K562 (cell line): ENCODE measurements at regions not wholly inside any gene's neighbourhood (a gene's known extent, or its start where the extent isn't known, plus 50 kb on each side); places are given as distances from the start of the nearest gene placed in this dataset.

ENCODE experiments used
- KLF16 ChIP-seq: IDR thresholded peaks from 2 replicates; pipeline ENCODE4 v1.6.1; 2016; ENCODE audit warnings: antibody characterized with exemption
- TFAM ChIP-seq: fragments of 250-450 bp; sonication (Bioruptor Pico); conservative IDR thresholded peaks from 2 replicates; pipeline ENCODE4 v1.5.0; 2021; ENCODE audit warnings: mild to moderate bottlenecking, moderate library complexity
- TF ChIP-seq, protein P1 (sequence below), 3 experiments: IDR thresholded peaks in 2 of 3; conservative IDR thresholded peaks in 1 of 3; 2 replicates each; pipeline ENCODE4 v1.5.1; 2011 to 2012; ENCODE audit warnings: low read length in 3 of 3, mild to moderate bottlenecking in 3 of 3, control low read depth in 2 of 3, improper control_type of control experiment in 1 of 3, inconsistent platforms in 1 of 3, low read depth in 1 of 3, mixed read lengths in 1 of 3, moderate library complexity in 1 of 3; ENCODE audit not compliant: insufficient read depth in 2 of 3

DNA sequence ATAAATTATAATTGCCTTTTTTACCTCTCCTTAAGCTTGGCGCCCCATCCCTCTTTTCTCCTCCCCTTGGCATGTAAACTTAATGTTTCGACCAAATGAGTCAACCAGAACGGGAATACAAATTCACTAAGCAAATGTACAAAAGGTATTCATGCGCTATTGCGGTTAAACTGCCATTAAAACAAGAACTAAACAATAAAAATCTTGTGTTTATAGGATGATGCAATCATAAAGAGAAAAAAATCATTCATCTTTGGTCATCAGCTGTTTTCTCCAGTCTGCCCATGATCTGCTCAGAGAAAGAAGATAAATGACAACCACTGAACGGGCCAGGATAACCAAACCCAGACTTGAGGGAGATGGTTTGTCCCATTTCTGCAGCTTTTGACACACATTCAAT is 534.2 kb upstream of the PLXNA2 start:
- TF ChIP-seq TFAM (CRISPR knock-in tag) (no peak), KLF16 (no peak)
- TF ChIP-seq, protein P1, sequence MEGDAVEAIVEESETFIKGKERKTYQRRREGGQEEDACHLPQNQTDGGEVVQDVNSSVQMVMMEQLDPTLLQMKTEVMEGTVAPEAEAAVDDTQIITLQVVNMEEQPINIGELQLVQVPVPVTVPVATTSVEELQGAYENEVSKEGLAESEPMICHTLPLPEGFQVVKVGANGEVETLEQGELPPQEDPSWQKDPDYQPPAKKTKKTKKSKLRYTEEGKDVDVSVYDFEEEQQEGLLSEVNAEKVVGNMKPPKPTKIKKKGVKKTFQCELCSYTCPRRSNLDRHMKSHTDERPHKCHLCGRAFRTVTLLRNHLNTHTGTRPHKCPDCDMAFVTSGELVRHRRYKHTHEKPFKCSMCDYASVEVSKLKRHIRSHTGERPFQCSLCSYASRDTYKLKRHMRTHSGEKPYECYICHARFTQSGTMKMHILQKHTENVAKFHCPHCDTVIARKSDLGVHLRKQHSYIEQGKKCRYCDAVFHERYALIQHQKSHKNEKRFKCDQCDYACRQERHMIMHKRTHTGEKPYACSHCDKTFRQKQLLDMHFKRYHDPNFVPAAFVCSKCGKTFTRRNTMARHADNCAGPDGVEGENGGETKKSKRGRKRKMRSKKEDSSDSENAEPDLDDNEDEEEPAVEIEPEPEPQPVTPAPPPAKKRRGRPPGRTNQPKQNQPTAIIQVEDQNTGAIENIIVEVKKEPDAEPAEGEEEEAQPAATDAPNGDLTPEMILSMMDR (IDR thresholded peaks at IDR 0.05 in 2 of 3, conservative IDR thresholded peaks at IDR 0.05 in 1 of 3; ENCODE audit: insufficient read depth in 2 of 3, low read depth in 1 of 3, low read length in 3 of 3) = no peak
